B cell (primary cell): ENCODE measurements at regions not wholly inside any gene's neighbourhood (a gene's known extent, or its start where the extent isn't known, plus 50 kb on each side); places are given as distances from the start of the nearest gene placed in this dataset.

Experiments
- ATAC-seq: fragments of 200-7000 bp; cut with Tn5 transposase; one replicate; pipeline ENCODE4 v1.10.0; 2021; ENCODE audit warnings: low read depth, mild to moderate bottlenecking, moderate number of reproducible peaks, moderate library complexity
- CTCF ChIA-PET: fragments of 350-600 bp; sonication (Branson Sonifier 250); formaldehyde crosslinking; loops from one replicate; lab custom pipeline; 2021; ENCODE audit warnings: antibody characterized with exemption, inconsistent platforms; lab: Charles Lee
- POLR2A ChIA-PET: fragments of 350-600 bp; sonication (Branson Sonifier 250); formaldehyde crosslinking; loops from one replicate; lab custom pipeline; 2021; ENCODE audit warnings: antibody characterized with exemption; lab: Charles Lee
- DNase-seq: peaks from one replicate; pipeline ENCODE4 v3.0.0; 2013
- H2AFZ ChIP-seq: 2 replicates; pipeline ENCODE4 v1.6.1; 2012; ENCODE audit warnings: mild to moderate bottlenecking, low read depth, low read length; ENCODE audit not compliant: insufficient read depth, poor library complexity, severe bottlenecking
- H3K27ac ChIP-seq, 2 donors: 1 replicate in 1 of 2; 2 replicates in 1 of 2; pipeline ENCODE4 v1.5.1; 2012 to 2013; ENCODE audit warnings: low read length in 2 of 2, mild to moderate bottlenecking in 2 of 2, moderate library complexity in 1 of 2
- H3K27me3 ChIP-seq, 4 experiments: fragments of 200-600 bp in 1 of 4; sonication (generic) in 1 of 4; replicated peaks in 1 of 4; 1 replicate in 2 of 4; 2 replicates in 2 of 4; pipeline versions ENCODE4 v1.6.1 to v1.7.0; 2013 to 2016; ENCODE audit warnings: low read length in 3 of 4, mild to moderate bottlenecking in 2 of 4, mixed read lengths in 1 of 4, moderate library complexity in 1 of 4; ENCODE audit not compliant: insufficient read depth in 4 of 4, control insufficient read depth in 3 of 4; ENCODE audit errors: control extremely low read depth in 1 of 4
- H3K36me3 ChIP-seq, 2 experiments: replicated peaks in 1 of 2; 1 replicate in 1 of 2; 2 replicates in 1 of 2; pipeline versions ENCODE4 v1.6.1 to v1.7.1; 2013; ENCODE audit warnings: low read length in 1 of 2; ENCODE audit not compliant: insufficient read depth in 2 of 2, control insufficient read depth in 1 of 2; ENCODE audit errors: control extremely low read depth in 1 of 2, extremely low read depth in 1 of 2
- H3K4me1 ChIP-seq, 2 donors: fragments of 200-600 bp in 1 of 2; sonication (generic) in 1 of 2; 1 replicate in 1 of 2; 2 replicates in 1 of 2; pipeline versions ENCODE4 v1.5.1 to v1.6.1; 2013 to 2017; ENCODE audit warnings: low read length in 2 of 2; ENCODE audit not compliant: control insufficient read depth in 2 of 2, insufficient read depth in 2 of 2
- H3K4me2 ChIP-seq: replicated peaks from 2 replicates; pipeline ENCODE3; 2012; ENCODE audit warnings: mild to moderate bottlenecking, low read depth, low read length; ENCODE audit not compliant: poor library complexity, severe bottlenecking
- H3K4me3 ChIP-seq, 5 experiments: fragments of 200-600 bp in 1 of 5; sonication (generic) in 1 of 5; 1 replicate in 3 of 5; 2 replicates in 2 of 5; pipeline versions ENCODE4 v1.5.1 to v1.7.0; 2011 to 2016; ENCODE audit warnings: low read length in 4 of 5, mild to moderate bottlenecking in 4 of 5, low read depth in 2 of 5, control low read depth in 1 of 5, moderate library complexity in 1 of 5; ENCODE audit not compliant: insufficient read depth in 1 of 5; ENCODE audit errors: control extremely low read depth in 1 of 5, extremely low read depth in 1 of 5
- H3K79me2 ChIP-seq: fragments of 200-600 bp; sonication (generic); one replicate; pipeline ENCODE4 v1.6.0; 2016; ENCODE audit warnings: low read length; ENCODE audit not compliant: control insufficient read depth, insufficient read depth
- H3K9ac ChIP-seq: fragments of 200-600 bp; sonication (generic); 2 replicates; pipeline ENCODE4 v1.6.1; 2017; ENCODE audit warnings: mild to moderate bottlenecking, low read length, moderate library complexity
- H3K9me3 ChIP-seq, 3 donors: one replicate each; pipeline versions ENCODE4 v1.6.1 to v1.7.1; 2013; ENCODE audit warnings: low read length in 2 of 3; ENCODE audit not compliant: control insufficient read depth in 2 of 3, insufficient read depth in 1 of 3; ENCODE audit errors: control extremely low read depth in 1 of 3
- H4K20me1 ChIP-seq: 2 replicates; pipeline ENCODE4 v1.6.0; 2012; ENCODE audit warnings: mild to moderate bottlenecking, low read length; ENCODE audit not compliant: insufficient read depth, control insufficient read depth, poor library complexity, severe bottlenecking
- H3K27ac Mint-ChIP-seq: one replicate; pipeline ENCODE4 v1.8.0; 2021; ENCODE audit warnings: mixed read lengths
- H3K27me3 Mint-ChIP-seq: one replicate; pipeline ENCODE4 v1.8.0; 2021; ENCODE audit warnings: mixed read lengths
- H3K4me1 Mint-ChIP-seq: one replicate; pipeline ENCODE4 v1.8.0; 2021; ENCODE audit warnings: mixed read lengths
- H3K4me3 Mint-ChIP-seq: one replicate; pipeline ENCODE4 v1.8.0; 2021; ENCODE audit warnings: mixed read lengths
- H3K9me3 Mint-ChIP-seq: one replicate; pipeline ENCODE4 v1.8.0; 2022; ENCODE audit warnings: mixed read lengths; ENCODE audit not compliant: insufficient read depth
- EZH2 ChIP-seq: IDR thresholded peaks from 2 replicates; pipeline ENCODE4 v1.6.1; 2012; ENCODE audit warnings: borderline replicate concordance, low read depth, mild to moderate bottlenecking, moderate library complexity, low read length; ENCODE audit not compliant: insufficient read depth, poor library complexity, severe bottlenecking
- WGBS: methylation state at CpG from one replicate; pipeline ENCODE4 v1.1.5; 2013; ENCODE audit warnings: missing lambda C conversion rate; ENCODE audit not compliant: insufficient coverage; 5-methylcytosine and 5-hydroxymethylcytosine counted together
- intact Hi-C: fragments of 100-400 bp; cut with micrococcal nuclease; formaldehyde crosslinking; loops from one replicate; pipeline ENCODE4 v1.10.0; 2022
- TF ChIP-seq, protein P1 (sequence below): fragments of 200-600 bp; IDR thresholded peaks from one replicate; pipeline ENCODE4 v1.8.0; 2022; ENCODE audit warnings: antibody characterized with exemption, mild to moderate bottlenecking

GRCh38 chr3:20905210-20905805 is 719.3 kb upstream of the SGO1 start:
- no peak for DNase-seq
- H3K9me3 ChIP-seq = no peaks in the 10 kb centered on the region
- no CpG with 5 or more reads among the region's 8 CpGs for WGBS
- no peaks in the 10 kb centered on the region for H4K20me1 ChIP-seq
- peaks cover 6% of the 10 kb centered on the region for H3K9me3 Mint-ChIP-seq
- H3K4me1 Mint-ChIP-seq = no peaks in the 10 kb centered on the region
- ChIA-PET POLR2A (no interaction called here), CTCF (no interaction called here)
- no peak overlapping the region for H2AFZ ChIP-seq
- TF ChIP-seq EZH2 = no peak
- TF ChIP-seq, protein P1, sequence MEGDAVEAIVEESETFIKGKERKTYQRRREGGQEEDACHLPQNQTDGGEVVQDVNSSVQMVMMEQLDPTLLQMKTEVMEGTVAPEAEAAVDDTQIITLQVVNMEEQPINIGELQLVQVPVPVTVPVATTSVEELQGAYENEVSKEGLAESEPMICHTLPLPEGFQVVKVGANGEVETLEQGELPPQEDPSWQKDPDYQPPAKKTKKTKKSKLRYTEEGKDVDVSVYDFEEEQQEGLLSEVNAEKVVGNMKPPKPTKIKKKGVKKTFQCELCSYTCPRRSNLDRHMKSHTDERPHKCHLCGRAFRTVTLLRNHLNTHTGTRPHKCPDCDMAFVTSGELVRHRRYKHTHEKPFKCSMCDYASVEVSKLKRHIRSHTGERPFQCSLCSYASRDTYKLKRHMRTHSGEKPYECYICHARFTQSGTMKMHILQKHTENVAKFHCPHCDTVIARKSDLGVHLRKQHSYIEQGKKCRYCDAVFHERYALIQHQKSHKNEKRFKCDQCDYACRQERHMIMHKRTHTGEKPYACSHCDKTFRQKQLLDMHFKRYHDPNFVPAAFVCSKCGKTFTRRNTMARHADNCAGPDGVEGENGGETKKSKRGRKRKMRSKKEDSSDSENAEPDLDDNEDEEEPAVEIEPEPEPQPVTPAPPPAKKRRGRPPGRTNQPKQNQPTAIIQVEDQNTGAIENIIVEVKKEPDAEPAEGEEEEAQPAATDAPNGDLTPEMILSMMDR = no peak
- no peaks in the 10 kb centered on the region for H3K27me3 ChIP-seq
- no peak overlapping the region for H3K4me3 Mint-ChIP-seq
- intact Hi-C loops = no loop called here
- no peak overlapping the region for H3K4me2 ChIP-seq
- no peak overlapping the region for H3K9ac ChIP-seq
- H3K27me3 Mint-ChIP-seq = no peaks in the 10 kb centered on the region
- H3K27ac ChIP-seq = no peak overlapping the region
- no peak for ATAC-seq
- H3K4me1 ChIP-seq = no peaks in the 10 kb centered on the region
- H3K79me2 ChIP-seq = no peaks in the 10 kb centered on the region
- no peaks in the 10 kb centered on the region for H3K36me3 ChIP-seq
- H3K27ac Mint-ChIP-seq = no peak overlapping the region
- H3K4me3 ChIP-seq = no peak overlapping the region

DNA sequence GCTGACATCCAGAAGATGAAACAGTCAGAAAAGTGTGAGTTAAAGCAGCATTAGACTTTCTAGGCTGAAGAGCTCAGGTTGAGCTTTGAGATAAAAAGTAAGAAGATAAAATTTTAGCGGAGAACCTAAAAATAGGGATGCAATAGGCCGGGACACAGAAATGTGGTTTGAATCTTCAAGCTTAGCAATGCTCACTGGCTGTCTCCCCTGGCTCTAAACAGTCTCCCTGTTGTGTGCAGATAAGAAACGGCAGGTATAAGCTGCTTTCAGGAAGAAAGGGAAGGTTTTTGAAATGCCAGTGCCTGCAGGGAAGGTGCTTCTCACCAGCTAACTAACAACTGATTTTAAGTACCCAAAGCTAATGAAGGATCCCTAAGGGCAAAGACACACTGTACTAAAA is 718.7 kb upstream of the SGO1 start:
- no peak overlapping the region for H3K27ac Mint-ChIP-seq
- H3K9me3 Mint-ChIP-seq = peaks cover 8% of the 10 kb centered on the region
- no peaks in the 10 kb centered on the region for H3K27me3 Mint-ChIP-seq
- CTCF ChIA-PET = no interaction called here
- Histone ChIP-seq H3K4me2 (no peak overlapping the region), H3K4me1 (no peaks in the 10 kb centered on the region), H3K4me3 (no peak overlapping the region), H3K27ac (no peak overlapping the region), H3K36me3 (no peaks in the 10 kb centered on the region), H2AFZ (no peak overlapping the region), H3K9ac (no peak overlapping the region), H3K27me3 (no peaks in the 10 kb centered on the region), H3K79me2 (no peaks in the 10 kb centered on the region), H3K9me3 (no peaks in the 10 kb centered on the region), H4K20me1 (no peaks in the 10 kb centered on the region)
- no peak overlapping the region for H3K4me3 Mint-ChIP-seq
- 69% methylated on average over 2 of the region's 3 CpGs for WGBS
- TF ChIP-seq EZH2 = no peak
- TF ChIP-seq, protein P1 = no peak
- H3K4me1 Mint-ChIP-seq = no peaks in the 10 kb centered on the region
- no peak for DNase-seq
- no peak for ATAC-seq
- POLR2A ChIA-PET = no interaction called here
- intact Hi-C loops = no loop called here
